Stimulated activated CD8-positive, alpha-beta memory T cell treated with anti-CD3 and anti-CD28 coated beads, Interleukin-7, amount 100 ng/mL, for 4 hours (primary cell): ENCODE measurements at regions not wholly inside any gene's neighbourhood (a gene's known extent, or its start where the extent isn't known, plus 50 kb on each side); places are given as distances from the start of the nearest gene placed in this dataset.
"Not testable (repeated sequence)": the region's sequence is repeated elsewhere in the genome, so short reads cannot be mapped to it uniquely, and the experiment has no call there.

Source experiments
- DNase-seq, 2 donors: peaks; one replicate each; pipeline ENCODE4 v3.0.0-alpha.2; 2020; ENCODE audit warnings: low read depth in 2 of 2

DNA sequence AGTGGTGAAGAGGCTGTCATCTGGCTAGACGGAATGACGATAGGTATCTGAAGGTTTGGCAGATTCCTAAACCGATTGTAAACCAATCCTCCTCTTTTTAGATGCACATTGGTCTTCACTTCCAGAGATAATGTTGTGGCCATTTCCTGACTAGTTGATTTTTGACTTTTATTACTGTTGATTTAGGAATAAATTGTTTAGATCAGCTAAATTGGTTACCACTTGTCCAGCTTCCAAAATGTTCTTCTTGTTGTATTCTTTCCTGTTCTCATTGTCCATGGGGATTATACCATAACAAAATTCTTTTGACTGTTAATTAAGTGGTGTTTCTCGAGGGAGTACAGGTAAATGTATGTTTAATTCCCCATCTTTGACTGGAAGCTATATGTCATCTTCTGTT, 119.7 kb downstream of the MACROH2A1 start:
- DNase-seq = no peak

DNA sequence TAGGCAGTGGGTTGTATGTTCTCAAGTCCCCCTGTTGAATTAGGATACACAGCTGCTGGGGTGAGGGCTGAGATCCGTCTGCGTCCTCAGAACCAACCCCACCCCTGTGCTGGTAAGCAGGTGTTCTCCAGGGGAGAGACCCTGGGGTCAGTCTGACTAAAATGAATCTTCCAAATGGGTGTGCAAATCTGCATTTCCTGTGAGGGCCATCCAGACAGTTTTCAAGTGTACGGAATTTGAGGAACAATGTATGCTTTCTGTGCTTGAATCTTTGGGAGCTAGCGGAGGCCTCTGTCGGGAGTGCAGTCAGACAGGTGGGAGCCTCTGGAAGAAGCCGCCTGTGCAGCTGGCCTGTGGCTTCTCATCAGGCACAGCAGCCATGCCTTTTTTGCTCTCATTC, 122.9 kb downstream of the MACROH2A1 start:
- DNase-seq = no peak

DNA sequence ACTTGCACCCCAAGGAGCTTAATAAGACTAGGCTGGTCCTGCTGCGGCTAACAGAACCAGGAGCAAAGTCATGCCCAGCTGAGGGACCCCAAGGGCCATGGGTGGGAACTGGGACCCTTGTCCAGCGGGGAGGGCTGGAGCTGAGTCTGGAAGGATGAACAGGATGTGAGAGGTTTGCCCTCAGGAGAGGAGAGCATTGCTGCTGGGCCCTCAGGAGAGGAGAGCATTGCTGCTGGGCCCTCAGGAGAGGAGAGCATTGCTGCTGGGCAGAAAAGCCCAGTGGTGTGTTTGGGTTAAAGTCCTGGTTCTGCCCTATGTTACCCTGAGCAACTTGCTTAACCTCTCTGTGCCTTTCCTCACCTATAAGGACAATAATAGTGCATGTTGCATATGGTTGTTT, 125.8 kb downstream of the MACROH2A1 start:
- DNase-seq = no peak

DNA sequence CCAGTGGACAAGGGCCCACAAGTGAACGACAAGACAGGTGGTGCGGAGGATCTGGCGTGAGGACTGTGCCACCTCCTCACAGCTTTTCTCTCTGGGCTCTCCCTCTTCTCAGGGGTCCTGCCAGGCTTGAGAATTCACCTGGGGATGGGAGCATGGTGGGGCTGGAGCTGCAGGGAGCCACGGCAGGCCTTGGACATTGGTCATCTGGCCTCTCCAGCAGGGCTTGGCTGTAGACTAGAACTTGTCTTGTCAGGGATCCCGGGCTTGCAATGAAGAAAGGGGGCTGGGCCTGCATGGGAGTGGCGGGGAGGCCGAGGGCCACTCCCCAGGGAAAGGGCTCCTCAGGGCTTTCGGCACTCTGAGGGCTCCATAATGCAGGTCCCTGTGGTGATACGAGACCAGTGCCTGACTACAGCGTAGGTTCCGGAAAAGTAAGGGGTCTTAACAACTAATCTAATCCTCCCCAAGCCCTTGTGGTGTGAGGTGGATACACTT, 126.7 kb downstream of the MACROH2A1 start:
- DNase-seq = no peak

DNA sequence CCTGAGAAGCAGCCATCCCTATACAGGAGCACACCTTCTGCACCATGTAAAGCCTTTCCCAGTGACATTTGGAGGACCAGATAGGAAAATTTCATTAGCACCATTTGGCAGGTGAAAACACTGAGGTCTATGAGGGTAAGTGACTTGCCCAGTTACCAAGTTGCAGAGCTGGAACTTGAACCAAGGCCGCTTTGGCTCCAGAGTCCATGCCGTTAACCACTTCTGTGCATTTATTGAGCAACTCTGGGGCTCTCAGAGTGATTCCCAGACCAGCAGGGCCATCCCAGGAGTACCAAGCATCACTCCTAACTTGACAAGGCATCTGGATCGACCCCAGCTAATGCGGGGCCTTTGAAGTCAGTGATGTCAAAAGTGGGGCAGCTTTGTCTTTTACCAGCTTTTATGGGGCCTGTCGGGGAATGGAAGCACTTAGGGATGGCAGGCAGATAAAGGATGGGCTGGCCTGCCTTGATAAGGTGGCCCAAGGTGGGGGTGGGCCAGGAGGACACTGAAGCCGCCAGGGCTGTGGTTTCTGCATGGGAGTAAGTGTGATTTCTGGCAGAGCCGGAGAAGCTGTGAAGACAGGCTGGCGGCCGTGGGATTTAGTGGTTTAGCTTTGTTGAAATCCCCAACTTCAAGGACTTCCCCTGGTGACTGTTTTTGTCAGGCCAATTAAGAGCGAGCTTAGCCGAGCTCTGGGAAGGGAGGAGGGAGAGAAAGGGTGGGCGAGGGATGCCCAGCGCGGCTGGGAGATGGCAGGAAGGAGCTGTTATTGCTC, 127.3 kb downstream of the MACROH2A1 start:
- DNase-seq = no peak

DNA sequence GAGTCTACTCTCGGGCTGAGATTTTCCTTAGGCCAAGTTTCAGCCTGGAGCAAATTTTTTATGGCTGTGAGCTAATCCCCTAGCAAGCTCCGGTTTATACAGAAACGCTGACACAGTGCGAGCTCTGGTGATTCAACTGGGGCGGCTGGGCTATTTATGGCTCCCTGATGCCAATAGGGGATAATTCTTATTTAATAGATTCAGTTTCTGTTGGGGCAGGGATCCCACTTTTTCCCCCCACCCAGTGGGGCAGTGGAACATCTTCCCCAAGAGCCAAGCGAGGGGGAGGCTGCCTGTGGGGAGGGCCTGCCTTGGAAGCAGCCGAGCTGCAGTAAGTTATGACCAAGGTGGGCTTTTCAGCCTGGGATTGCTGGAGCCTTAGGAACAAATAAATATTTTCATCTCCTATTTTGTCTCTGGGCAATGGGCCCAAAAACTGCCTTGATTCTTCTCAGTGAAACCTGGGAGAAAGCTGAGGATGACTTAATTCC, 129.1 kb downstream of the MACROH2A1 start:
- no peak for DNase-seq

DNA sequence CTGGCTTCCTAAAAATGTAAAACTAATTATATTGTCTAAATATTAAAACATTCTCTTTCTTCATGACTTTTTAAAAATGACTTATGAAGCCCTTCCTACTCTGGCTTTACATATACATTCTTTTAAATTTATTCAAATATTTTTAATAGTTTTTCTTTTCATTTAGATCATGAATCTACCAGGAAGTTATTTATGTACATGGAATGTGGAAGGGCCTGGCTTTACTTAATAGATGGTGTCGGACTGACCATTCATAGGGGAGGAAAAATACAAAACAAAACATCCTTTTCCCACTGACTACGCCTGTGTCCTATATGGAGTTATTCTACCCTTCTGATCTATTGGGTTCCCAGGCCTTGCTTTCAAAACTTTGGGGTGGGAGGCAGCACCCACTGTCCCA, 129.8 kb downstream of the MACROH2A1 start:
- no peak for DNase-seq

DNA sequence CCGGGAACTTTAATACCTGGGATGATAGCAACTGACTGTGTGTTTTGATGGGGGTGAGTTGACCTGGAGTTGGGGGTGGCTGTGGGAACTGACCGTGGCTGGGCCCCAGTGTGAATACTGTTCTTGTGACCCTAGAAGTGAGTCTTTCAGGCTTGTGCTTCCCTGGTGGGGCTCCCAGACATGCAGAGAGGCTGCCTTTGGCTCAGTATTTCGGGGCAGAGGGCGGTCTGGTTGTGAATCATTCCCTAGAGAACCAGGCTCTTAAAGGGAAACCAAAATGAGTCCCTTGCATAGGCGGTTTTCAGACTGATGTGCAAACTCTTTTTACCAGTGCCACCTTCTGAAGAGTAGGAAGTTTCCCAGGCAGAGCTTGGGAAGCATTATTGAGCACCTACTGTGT, 132.1 kb downstream of the MACROH2A1 start:
- DNase-seq = no peak

DNA sequence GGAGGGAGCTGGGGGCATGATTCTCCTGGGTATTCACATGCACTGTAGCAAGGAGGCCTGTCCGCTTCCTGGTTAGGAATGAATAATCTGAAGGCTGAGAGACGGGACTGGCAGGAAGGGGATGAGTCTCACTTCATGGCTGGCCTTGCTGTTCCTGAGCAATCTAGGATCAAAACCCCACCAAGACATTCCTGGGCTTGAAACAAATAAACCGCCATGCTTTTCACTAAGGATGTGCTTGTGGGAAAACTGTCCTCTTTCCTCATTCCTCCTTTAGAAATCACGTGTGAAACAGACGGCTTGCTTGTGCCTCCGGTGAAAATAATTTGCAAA, 132.8 kb downstream of the MACROH2A1 start:
- no peak for DNase-seq

DNA sequence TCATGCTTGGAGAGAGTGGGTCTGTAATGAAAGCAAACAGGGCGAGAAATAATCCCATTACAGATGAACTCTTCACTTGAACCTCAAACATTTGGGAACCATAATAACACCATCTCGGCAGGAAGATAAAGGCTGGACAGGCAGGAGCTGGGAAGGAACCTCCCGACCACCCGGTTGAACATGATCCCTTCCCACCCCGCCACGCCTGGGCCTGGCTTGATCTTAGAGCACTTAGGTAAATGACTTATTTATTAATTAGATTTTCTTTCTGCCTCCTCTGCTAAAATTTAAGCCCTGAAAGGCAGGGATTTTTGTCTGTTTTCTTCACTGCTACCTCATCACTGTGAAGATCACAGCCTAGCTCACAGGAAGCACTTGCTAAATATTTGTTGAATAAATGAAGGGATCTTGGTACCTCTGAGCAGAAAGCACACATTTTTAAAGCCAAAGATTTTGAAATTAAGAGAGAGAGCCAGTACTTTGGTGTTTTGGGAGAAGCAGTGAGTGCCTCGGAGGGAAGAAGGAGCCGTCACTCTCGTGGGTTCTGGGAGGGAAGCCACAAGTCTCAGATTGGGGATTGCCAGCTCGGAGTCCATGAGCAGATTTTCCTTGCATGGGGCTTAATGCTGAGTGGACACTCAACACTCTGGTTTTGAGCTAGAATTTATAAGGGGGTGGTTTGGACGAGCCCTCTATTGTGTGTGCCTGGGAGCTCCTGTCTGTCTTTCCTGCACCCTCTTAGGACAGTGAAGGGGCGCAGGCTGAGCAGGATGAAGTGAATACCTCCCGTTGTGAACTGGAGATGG, 133.3 kb downstream of the MACROH2A1 start:
- DNase-seq = no peak

DNA sequence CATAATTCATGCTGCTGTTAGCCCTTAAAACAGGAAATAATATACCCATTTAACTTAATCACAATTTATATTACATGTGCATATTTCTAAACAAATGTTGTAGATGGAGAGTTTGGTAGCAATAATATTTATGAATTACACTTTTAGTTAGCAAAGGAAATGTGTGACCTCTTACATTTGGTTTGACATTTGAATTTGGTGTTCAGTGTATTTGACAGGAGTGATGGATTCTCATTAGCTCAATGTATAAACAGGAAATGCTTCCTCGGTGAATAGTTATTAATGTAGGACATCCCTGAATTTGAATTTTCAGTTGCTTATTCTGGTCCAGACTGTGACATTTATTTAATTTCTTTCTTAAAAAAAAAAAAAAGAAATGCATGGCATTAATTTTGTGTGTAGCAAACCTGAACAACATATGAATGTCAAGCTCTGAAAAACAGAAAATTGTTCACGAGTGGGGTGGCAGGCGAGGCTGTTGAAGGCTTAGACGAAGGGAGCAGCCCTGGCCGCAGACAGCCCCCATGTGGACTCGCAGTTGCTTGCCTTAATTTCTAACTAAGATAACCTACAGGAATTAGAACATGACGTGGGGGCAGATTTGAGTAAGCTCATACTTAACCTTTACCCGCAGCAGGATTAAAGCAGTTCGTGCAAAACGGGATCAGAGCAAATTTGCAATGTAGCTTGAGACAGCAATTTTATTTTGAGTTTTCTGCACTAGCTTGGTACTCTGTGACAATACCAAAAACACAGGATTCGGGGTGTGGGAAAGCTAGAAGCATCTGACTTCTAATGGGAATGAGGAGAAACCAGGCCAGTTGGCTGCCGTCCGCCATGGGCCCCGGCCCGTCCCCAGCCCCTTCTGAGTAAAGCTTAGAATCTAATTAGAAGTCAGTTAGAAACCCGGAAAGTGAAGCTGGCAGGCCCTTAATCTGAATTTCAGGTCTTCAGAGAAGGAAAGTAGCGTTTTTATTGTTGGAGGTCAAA, 134.3 kb downstream of the MACROH2A1 start:
- DNase-seq = no peak

DNA sequence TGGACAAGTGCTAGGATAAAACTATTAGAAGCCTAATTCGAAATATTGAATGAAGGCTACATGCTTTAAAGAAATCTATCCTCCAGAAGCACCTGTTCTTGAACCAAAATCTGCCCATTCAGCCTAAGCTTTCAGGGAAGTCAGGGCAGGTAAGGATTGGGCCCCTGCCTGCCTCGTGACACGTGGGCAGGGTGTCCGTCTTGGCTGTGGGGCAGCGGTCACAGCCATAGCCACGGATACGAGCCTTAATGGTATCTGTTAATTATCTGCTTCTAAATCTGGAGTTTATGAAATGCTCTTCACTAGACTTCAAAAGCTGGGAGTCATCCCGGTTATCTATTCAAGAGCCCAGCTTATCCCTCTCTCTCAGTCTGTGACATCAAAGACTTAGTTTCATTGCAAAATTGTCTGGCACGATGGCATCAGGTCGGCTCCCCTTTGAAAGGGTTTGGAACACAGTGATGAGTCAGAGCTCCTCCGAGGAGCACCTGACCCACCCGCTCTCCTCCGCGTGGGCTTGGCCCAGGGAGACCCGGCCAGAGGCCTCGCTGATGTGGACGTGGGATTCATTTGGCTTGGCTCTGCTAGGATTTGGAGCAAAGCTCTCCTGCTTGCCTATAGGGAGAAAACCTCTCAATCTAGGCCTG, 135.9 kb downstream of the MACROH2A1 start:
- DNase-seq = no peak

DNA sequence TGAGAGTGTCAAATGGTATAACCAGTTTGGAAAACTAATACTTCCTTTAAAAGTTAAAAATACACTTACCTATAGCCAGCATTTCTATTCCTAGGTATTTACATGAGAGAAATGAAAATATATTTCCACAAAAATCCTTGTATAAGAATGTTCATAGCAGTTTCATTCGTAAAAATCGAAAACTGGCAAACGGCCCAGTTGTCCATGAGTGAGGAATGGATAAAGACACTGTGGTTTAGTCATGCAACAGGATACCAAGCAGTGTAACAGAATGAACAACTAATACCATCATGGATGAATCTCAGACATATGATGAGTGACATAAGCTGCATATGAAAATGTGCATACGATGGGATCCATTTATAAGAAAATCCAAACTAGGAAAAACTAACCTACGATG, 136.7 kb downstream of the MACROH2A1 start:
- DNase-seq = no peak

DNA sequence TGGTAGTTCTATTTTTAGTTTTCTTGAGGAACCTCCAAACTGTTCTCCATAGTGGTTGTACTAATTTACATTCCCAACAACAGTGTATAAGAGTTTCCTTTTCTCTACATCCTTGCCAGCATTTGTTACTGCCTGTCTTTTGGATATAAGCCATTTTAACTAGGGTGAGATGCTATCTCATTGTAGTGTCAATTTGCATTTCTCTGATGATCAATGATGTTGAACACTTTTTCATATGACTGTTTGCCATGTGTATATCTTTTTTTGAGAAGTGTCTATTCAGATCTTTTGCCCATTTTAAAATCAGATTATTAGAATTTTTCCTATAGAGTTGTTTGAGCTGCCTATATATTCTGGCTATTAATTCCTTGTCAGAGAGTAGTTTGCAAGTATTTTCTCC, 138.9 kb downstream of the MACROH2A1 start:
- DNase-seq = not testable (repeated sequence)

DNA sequence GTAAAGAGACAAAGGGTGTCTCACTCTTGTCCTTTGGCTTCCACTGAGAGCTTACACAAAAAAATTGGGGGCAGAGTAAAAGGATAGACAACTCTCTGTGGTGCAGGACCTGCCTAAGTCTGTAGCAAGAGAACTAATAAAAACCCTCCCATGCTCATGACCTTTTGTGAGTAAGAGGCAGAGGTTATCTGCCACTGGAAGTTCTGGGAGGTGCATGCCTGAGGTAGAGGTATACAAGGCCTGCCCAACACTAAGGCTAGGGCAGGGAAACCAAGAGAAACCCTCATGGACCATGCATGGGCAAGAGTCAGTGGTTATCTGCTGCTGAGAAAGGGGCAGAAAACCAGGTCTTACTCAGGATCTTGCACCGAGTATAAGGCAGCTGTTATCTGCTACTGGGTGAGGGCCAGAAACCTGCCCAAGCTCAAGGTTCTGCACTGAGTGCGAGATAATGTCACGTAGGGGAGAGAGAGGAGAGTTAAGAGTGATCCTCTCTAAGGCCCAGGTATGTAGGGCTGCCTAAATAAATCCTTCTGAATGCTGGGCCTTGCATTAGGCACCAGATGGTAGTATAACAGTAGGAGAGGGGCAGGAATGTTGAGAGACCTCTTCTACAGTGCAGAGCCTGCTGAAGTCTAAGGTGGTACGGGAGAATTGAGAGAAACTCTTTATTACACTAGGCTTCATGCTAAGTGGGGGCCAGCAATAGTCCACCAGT, 143.4 kb downstream of the MACROH2A1 start:
- no peak for DNase-seq

DNA sequence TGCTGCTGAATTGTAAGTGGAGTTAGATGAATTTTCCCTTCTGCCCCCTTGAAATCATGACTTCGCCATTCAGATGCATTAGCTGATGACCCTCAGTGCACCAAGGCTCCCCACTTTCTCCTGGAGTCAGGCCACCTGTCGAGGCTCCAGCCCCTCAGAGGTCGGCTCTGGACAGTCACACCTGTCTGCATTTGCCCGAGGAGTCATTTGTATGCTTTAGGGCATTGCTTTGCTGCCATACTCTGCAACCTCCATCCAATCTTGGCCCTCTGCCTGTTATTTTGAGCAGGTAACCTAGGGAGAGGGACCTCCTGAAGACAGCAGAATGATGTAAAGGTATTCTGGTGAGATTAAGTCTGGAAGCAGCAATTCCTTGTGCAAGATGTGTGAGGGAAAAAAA, 144.8 kb downstream of the MACROH2A1 start:
- DNase-seq = no peak

DNA sequence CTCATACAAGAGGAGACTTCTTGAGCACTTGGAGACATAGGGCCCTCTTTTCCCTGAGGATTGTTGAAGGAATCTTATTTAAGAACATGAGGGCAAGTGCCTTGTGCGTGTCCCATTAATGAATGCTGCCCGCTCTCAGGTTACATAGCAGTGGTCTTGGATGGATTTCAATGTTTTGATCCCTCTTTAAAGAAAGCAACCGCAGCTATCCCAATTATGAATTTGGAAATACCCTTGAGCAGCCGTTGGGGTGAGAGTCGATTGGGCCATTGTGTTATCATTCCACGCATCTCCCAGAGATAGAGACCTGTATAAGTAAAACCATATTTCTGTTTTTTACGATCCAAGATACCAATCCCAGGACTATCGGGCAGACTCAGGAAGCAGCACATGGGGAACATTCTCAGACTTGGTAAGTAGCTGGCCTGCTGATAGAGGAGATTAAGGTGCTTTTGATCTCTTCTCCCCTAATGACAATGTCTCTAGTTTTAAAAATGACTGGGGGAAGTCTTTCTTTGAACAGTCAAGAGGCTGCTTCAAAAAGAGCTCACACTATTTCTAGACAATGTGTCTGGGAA, 145.3 kb downstream of the MACROH2A1 start:
- DNase-seq = no peak

DNA sequence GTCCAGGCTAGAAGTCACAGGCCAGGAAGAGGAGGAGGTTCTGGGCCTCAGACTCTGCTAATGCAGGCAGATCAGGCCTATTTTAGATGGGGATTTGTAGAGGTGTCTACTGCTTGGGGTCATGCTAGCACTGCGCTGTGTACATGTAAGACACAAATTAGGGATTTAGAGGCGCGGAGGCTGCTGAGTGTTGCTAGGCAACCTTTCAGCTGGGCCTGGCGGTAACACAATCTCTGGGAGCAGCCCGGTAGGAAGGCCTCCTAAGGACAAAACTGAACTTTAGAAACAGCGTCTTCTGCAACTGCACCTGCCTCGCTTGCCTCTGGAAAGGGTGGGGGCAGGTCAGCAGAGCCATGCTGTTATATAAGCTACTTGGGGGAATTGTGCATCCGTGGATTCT, 147.9 kb downstream of the MACROH2A1 start:
- DNase-seq = no peak

DNA sequence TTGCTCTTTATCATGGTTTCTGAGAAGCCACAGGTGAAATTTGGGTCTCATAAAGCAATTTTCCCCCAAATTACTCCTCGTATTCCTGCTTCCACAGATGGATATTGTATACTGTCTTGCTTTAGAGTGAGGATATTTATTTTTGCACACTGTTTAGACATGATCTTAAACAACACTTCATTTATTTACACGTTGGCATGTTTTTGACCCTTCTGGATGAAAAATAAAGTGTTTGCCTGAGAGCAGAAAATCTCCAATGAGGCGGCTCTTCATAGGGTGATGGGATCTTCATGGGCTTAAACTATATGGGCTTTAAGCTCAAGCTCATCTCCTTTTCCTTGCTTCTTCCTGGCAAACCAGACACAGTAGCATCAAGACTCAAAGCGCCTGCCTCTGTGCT, 148.4 kb downstream of the MACROH2A1 start:
- no peak for DNase-seq

DNA sequence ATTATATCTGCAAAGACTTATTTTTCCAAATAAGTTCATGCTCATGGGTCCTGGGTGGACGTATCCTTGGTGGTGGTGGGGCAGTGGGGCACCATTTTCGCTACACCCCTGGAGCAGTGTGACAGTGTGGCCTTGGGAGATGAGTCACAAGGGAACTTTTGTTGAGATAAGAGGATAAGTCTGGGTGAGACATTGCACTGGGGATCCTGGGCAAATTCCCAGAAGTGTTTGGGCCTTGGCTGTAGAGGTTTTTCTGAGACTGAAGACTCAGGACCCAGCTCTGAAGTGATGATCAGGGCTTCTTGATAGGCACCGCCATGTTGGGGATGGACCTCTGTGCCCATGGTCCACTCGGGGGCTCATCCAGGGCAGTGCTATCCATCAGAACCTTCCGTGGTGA, 149.4 kb downstream of the MACROH2A1 start:
- DNase-seq = no peak
